Nephron (organoid): ENCODE measurements at regions not wholly inside any gene's neighbourhood (a gene's known extent, or its start where the extent isn't known, plus 50 kb on each side); places are given as distances from the start of the nearest gene placed in this dataset.

Source experiments
- H3K27ac Mint-ChIP-seq, 3 experiments: 2 replicates each; pipeline ENCODE4 v1.8.0; 2020; ENCODE audit warnings: mixed read lengths in 3 of 3, mild to moderate bottlenecking in 2 of 3, moderate library complexity in 1 of 3
- H3K27me3 Mint-ChIP-seq: 2 replicates; pipeline ENCODE4 v1.8.0; 2021; ENCODE audit warnings: low read depth, mild to moderate bottlenecking, moderate library complexity, mixed read lengths
- H3K36me3 Mint-ChIP-seq: 2 replicates; pipeline ENCODE4 v1.8.0; 2020; ENCODE audit warnings: low read depth, mixed read lengths
- H3K4me1 Mint-ChIP-seq: 2 replicates; pipeline ENCODE4 v1.8.0; 2020; ENCODE audit warnings: mixed read lengths
- H3K4me3 Mint-ChIP-seq, 3 experiments: 2 replicates each; pipeline ENCODE4 v1.8.0; 2020; ENCODE audit warnings: mild to moderate bottlenecking in 3 of 3, mixed read lengths in 3 of 3, moderate library complexity in 2 of 3
- H3K9me3 Mint-ChIP-seq: 2 replicates; pipeline ENCODE4 v1.8.0; 2020; ENCODE audit warnings: mixed read lengths
- CTCF ChIP-seq, 3 experiments: fragments of 200-600 bp; sonication (generic); IDR thresholded peaks; one replicate each; pipeline ENCODE4 v1.5.0; 2021; ENCODE audit warnings: antibody characterized with exemption in 3 of 3; ENCODE audit not compliant: unreplicated experiment in 3 of 3

GRCh38 chr20:47993035-47993755, 207.9 kb upstream of the SULF2 start:
- TF ChIP-seq CTCF (IDR thresholded peaks at IDR 0.05; ENCODE audit: unreplicated experiment in 3 of 3), result no peak
- Mint-ChIP-seq H3K9me3 (peaks cover 4% of the 10 kb centered on the region), H3K27me3 (peaks cover 4% of the 10 kb centered on the region), H3K4me3 (no peak overlapping the region), H3K36me3 (no peaks in the 10 kb centered on the region), H3K27ac (peak overlapping the region in 1 of 3 experiments; percentile 81), H3K4me1 (peaks cover 47% of the 10 kb centered on the region)

GRCh38 chr20:47991875-47992488, 206.7 kb upstream of the SULF2 start:
- H3K27me3 Mint-ChIP-seq, result peaks cover 7% of the 10 kb centered on the region
- peaks cover 4% of the 10 kb centered on the region for H3K9me3 Mint-ChIP-seq
- TF ChIP-seq CTCF (IDR thresholded peaks at IDR 0.05; ENCODE audit: unreplicated experiment in 3 of 3), result no peak

GRCh38 chr20:47990507-47991150, 205.3 kb upstream of the SULF2 start:
- TF ChIP-seq CTCF (IDR thresholded peaks at IDR 0.05; ENCODE audit: unreplicated experiment in 3 of 3), result no peak
- Mint-ChIP-seq H3K36me3 (no peaks in the 10 kb centered on the region), H3K4me1 (peaks cover 47% of the 10 kb centered on the region), H3K27me3 (peaks cover 8% of the 10 kb centered on the region), H3K4me3 (no peak overlapping the region), H3K27ac (peak overlapping the region; percentile 19 to 86 (median 67)), H3K9me3 (peaks cover 4% of the 10 kb centered on the region)

More at GRCh38 chr20:47991875-47992488, 206.7 kb upstream of the SULF2 start:
- H3K36me3 Mint-ChIP-seq, result no peaks in the 10 kb centered on the region
- H3K4me1 Mint-ChIP-seq, result peaks cover 47% of the 10 kb centered on the region
- peak overlapping the region; percentile 49 to 86 (median 81) for H3K27ac Mint-ChIP-seq
- peak overlapping the region in 2 of 3 experiments; percentile 34 to 50 for H3K4me3 Mint-ChIP-seq

- Mint-ChIP-seq H3K36me3 (no peaks in the 10 kb centered on the region), H3K4me1 (peaks cover 47% of the 10 kb centered on the region)
- no peak for TF ChIP-seq CTCF (IDR thresholded peaks at IDR 0.05; ENCODE audit: unreplicated experiment in 3 of 3)
These were observed 204.7 kb upstream of the SULF2 start for GRCh38 chr20:47989957-47990356.

GRCh38 chr20:47988676-47989075, 203.4 kb upstream of the SULF2 start:
- no peak for TF ChIP-seq CTCF (IDR thresholded peaks at IDR 0.05; ENCODE audit: unreplicated experiment in 3 of 3)
- no peaks in the 10 kb centered on the region for H3K36me3 Mint-ChIP-seq
- H3K27ac Mint-ChIP-seq, result peak overlapping the region in 1 of 3 experiments; percentile 23
- H3K9me3 Mint-ChIP-seq, result peaks cover 4% of the 10 kb centered on the region
- H3K27me3 Mint-ChIP-seq, result peaks cover 17% of the 10 kb centered on the region
- peaks cover 54% of the 10 kb centered on the region for H3K4me1 Mint-ChIP-seq
- H3K4me3 Mint-ChIP-seq, result no peak overlapping the region

More at GRCh38 chr20:47989957-47990356, 204.7 kb upstream of the SULF2 start:
- Mint-ChIP-seq H3K9me3 (peaks cover 4% of the 10 kb centered on the region), H3K4me3 (no peak overlapping the region), H3K27me3 (peaks cover 11% of the 10 kb centered on the region), H3K27ac (peak overlapping the region; percentile 5 to 67 (median 58))
